Right ventricle myocardium inferior (tissue), 1 donor: ENCODE measurements at regions not wholly inside any gene's neighbourhood (a gene's known extent, or its start where the extent isn't known, plus 50 kb on each side); places are given as distances from the start of the nearest gene placed in this dataset.

Experiments
- ATAC-seq: fragments of 200-7000 bp; cut with Tn5 transposase; one replicate; pipeline ENCODE4 v1.9.1; 2020; ENCODE audit warnings: mild to moderate bottlenecking, moderate library complexity
- DNase-seq: peaks from one replicate; pipeline ENCODE4 v3.0.0; 2021; ENCODE audit errors: missing footprints
- intact Hi-C: fragments of 100-400 bp; cut with DNase I; formaldehyde crosslinking; loops from one replicate; pipeline ENCODE4 v1.11.0; 2022
- donor health status: DM: no; HTN: yes; CAD: no; lungs with severe emphysema.

DNA sequence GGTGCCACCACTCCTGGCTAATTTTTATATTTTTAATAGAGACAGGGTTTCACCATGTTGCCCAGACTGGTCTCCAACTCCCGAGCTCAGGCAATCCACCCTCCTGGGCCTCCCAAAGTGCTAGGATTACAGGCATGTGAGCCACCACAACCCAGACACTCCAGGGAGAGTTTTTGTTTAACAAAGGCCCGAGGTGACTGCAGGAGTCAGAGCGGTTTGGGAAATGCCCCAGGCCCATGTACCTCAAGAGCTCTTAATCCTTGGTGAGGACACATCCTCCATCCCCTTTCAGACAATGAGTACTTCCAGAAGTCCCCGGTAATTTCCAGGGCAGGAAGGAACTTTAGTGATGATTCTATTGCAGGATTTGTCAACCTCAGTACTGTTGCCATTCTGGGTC is 176.0 kb downstream of the ESRRB start:
- no peak for ATAC-seq
- intact Hi-C loops = no loop called here

GRCh38 chr14:76564471-76565422 is 188.8 kb downstream of the ESRRB start:
- ATAC-seq (no peak), DNase-seq (no peak)
- intact Hi-C loops = no loop called here

More for the DNA sequence above, 176.0 kb downstream of the ESRRB start:
- DNase-seq = no peak

GRCh38 chr14:76566439-76566838 is 190.5 kb downstream of the ESRRB start:
- no peak for DNase-seq
- no peak for ATAC-seq
- intact Hi-C loops = no loop called here

DNA sequence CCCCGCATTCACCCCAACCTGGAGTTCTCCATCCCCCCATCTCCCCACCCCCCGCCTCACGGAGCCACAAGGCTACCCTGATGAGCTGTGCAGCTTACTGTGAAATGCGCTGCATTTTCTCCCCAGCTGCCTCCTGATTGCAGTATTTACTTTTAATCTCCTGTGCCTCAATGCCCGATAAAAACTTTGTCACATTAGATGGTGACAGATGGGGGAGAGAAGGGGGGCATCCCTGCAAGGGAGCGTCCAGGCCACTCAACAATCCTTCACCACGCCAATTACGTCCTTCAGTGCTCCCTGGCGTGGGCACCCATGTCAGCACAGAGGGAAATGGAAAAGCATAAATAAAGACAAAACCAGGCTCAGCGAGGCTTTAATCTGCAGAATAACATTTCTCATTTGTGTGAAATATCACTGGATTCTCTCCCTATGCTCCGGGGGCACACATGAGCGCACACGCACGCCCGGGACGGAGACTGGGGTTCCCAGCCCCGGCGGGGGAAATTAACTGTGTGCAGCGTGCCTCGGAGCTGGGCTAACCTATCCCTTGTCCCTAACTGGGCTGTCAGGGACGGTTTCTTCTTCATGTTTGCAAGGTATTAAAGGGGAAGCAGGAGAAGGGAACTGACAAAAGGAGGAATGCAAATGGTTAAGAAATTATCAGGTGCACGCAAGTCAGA is 186.7 kb upstream of the VASH1 start:
- intact Hi-C loops = no loop called here
- ATAC-seq (no peak), DNase-seq (no peak)

DNA sequence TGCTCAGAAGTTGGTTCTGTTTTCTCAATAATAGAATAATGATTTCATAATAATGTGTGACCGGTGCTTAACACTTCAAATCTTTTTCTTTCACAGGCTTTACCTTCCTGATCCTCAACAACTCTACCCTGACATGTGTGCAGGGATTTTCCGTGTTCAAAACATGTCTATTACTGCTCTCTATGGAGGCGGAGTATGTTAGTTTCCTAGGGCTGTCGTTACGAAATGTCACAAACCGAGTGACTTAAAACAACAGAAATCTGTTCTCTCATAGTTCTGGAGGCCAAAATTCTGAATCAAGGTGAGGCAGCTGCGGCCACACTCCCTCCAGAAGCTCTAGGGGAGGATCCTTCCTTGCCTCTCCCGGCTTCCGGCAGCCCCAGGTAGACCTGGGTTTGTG is 186.2 kb upstream of the VASH1 start:
- ATAC-seq (no peak), DNase-seq (no peak)
- intact Hi-C loops = no loop called here

- DNase-seq (no peak), ATAC-seq (no peak)
- intact Hi-C loops = no loop called here
These were observed 185.1 kb upstream of the VASH1 start for GRCh38 chr14:76576047-76576741.

DNA sequence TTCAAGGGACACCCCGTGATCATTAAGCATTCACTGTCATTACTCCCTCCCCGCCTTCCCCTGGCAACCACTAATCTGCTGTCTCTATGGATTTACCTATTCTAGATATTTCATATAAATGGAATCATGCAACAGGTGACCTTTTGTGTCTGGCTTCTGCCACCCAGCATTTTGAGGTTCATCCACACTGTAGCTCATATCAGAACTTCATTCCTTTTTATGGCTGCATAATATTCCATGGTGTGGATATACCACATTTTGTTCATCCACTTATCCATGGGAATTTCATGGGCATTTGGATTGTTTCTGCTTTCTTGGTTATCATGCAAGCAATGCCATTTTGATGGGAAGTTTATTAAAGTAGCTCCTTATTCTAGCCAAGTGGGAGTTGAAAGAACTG is 184.2 kb upstream of the VASH1 start:
- intact Hi-C loops = no loop called here
- no peak for DNase-seq
- ATAC-seq = no peak

- ATAC-seq (no peak), DNase-seq (no peak)
- intact Hi-C loops = no loop called here
These were observed 183.4 kb upstream of the VASH1 start for GRCh38 chr14:76577837-76578236.

DNA sequence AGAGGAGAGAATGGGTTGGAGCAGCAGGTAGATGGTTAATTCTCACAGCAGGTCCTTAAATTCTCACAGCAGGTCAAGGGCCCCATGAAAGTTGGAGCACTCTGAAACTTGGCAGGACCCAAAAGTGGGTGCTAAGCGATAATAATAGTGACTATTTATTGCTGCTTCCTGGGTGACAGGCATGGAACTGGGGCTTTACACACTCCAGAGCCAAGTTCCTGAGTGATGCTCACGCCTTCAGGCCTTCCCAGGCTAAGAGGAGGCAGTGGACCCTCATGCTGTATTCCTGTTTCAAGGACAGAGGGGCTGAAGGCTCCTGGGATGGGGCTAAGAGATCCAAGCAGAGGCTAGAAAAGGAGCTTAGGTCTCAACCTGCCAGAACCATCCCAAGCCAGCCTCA is 180.9 kb upstream of the VASH1 start:
- no peak for ATAC-seq
- no peak for DNase-seq
- intact Hi-C loops = no loop called here

DNA sequence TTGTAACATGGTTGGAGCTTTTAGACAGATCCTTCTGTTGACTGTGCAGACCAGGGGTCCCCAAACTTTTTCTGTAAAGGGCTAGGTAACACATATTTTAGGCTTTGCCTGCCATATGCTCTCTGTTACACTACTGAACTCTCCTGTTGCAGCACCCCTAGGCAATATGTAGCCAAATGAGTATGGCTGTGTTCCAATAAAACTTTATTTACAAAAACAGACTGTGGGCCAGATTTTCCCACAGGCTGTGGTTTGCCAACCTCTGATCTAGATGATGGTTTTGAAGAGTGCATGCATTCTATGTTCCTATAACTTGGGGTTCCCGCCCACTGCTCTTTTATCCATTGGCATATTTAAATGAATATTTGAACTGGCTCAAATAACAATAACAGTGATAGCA is 180.3 kb upstream of the VASH1 start:
- DNase-seq = no peak
- intact Hi-C loops = no loop called here
- no peak for ATAC-seq

GRCh38 chr14:76581592-76581991 is 179.7 kb upstream of the VASH1 start:
- intact Hi-C loops = no loop called here
- no peak for DNase-seq
- no peak for ATAC-seq

- ATAC-seq (no peak), DNase-seq (no peak)
- intact Hi-C loops = no loop called here
These were observed 178.8 kb upstream of the VASH1 start for GRCh38 chr14:76582447-76582846.

DNA sequence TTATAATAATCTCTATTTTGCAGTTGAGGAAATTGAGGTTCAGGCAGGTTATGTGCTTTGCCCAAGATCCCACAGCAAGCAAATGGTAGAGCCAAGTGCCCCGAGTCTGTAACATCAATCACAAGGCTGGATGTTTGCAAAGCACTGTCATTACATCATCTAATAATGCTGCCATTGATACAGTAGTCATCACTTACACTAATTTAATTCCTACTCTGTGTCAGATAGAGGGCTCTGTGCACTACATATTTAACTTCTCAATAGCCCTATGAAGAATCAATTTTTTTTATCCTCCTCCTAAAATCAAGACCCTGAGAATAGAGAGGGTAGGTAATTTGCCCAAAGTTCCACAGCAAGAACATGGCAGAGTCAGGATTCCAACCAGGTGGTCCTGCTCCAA is 178.1 kb upstream of the VASH1 start:
- intact Hi-C loops = no loop called here
- ATAC-seq (no peak), DNase-seq (no peak)

GRCh38 chr14:76583805-76584204 is 177.5 kb upstream of the VASH1 start:
- DNase-seq (no peak), ATAC-seq (no peak)
- intact Hi-C loops = no loop called here

DNA sequence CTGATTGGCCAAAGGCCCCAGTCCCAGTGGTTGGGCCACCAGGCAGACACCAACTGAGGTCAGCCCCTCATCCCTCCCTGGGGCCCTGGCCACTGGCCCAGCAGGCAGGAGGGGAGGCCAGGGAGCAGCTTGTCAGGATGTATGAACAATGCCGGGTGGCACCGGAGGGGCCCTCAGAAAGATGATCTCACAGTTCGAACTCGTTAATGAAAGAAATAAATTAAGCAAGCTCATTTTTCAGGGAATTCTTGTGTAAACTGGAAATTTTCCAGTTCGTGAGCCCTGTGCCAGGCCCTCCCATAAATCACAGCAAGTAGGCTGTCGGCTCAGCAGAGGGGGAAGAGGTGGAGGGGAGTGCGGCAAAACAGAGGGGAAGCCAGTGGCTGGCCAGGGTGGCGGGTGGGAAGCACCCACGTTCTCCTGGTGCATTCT is 177.0 kb upstream of the VASH1 start:
- intact Hi-C loops = no loop called here
- ATAC-seq = no peak
- DNase-seq = no peak

DNA sequence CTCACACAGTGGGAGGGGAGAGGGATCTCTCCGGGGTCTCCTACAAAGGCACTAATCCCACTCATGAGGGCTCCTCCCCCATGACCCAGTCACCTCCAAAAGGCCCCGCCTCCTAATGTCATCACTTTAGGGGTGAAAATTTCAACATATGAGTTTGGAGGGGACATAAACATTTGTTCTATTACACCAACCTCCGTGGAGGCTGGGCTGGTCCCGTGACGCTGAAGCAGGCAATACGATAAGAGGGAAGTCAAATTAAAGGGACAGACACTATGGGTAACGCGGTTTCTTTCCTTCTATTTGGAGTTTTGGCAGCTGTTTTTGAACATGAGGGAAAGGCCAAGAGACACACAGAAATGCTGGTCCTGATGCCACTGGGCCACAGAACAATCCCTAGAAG is 175.7 kb upstream of the VASH1 start:
- no peak for ATAC-seq
- intact Hi-C loops = no loop called here
- no peak for DNase-seq

DNA sequence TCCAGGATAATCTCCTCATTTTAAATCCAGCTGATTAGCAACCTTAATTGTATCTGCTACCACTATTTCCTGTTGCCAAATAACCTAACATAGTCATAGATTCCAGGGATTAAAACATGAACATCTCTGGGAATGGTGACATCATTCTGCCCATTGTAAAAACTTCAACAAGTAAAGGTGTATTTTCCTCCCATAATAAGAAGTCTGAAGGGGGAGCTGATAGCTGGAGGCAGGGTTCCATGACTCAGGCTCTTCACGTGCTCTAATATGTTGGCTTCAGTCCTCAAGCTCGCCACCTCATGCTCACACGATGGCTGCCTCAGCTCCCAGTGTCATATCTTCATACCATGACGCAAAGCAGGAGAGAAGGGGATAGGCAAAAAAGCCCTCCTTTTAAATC is 172.0 kb upstream of the VASH1 start:
- DNase-seq = no peak
- no peak for ATAC-seq
- intact Hi-C loops = no loop called here

GRCh38 chr14:76591266-76591665 is 170.0 kb upstream of the VASH1 start:
- ATAC-seq = no peak
- DNase-seq = no peak
- intact Hi-C loops = no loop called here

DNA sequence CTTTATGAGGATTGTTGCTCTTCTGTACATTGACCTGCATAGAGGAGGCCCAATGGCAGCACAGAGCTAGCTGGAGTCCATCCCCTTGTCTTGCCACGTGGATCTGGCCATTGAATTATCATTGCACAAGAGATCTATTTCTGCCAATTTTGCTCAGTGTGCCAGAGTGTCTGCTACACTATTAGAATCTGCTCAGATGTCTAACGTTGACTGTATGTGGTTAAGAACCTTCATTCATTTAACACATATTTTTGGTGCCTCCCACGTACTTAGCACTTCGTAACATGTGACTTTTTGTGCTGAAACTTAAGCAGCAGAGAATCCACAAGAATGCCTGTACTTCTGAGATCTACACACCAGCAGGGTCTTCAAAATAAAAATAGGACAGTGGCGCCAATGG is 166.0 kb upstream of the VASH1 start:
- DNase-seq (no peak), ATAC-seq (no peak)
- intact Hi-C loops = no loop called here

DNA sequence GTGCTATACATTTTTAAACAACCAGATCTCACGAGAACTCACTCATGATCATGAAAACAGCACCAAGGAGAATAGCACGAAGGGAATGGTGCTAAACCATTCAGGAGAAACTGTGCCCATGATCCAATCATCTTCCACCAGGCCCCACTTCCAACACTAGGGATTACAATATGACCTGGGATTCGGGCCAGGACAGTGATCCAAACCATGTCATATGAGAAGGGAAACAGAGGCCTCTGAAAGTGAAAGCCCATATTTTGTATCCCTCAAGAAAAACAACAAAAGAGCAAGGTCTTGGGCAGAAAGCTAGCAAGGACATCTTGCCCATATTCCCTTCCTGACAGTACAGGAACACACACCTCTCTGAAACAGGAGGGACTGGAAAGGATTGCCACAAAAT is 163.9 kb upstream of the VASH1 start:
- no peak for ATAC-seq

More for the DNA sequence above, 163.9 kb upstream of the VASH1 start:
- intact Hi-C loops = no loop called here
- no peak for DNase-seq
